ENCODE measurements at regions not wholly inside any gene's neighbourhood (a gene's known extent, or its start where the extent isn't known, plus 50 kb on each side); places are given as distances from the start of the nearest gene placed in this dataset.

GRCh38 chrX:46208225-46208854 is 336.9 kb downstream of the ZNF674 start:
- TF ChIP-seq, protein P1, sequence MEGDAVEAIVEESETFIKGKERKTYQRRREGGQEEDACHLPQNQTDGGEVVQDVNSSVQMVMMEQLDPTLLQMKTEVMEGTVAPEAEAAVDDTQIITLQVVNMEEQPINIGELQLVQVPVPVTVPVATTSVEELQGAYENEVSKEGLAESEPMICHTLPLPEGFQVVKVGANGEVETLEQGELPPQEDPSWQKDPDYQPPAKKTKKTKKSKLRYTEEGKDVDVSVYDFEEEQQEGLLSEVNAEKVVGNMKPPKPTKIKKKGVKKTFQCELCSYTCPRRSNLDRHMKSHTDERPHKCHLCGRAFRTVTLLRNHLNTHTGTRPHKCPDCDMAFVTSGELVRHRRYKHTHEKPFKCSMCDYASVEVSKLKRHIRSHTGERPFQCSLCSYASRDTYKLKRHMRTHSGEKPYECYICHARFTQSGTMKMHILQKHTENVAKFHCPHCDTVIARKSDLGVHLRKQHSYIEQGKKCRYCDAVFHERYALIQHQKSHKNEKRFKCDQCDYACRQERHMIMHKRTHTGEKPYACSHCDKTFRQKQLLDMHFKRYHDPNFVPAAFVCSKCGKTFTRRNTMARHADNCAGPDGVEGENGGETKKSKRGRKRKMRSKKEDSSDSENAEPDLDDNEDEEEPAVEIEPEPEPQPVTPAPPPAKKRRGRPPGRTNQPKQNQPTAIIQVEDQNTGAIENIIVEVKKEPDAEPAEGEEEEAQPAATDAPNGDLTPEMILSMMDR (IDR thresholded peaks at IDR 0.05; ENCODE audit: low read length): no peak
- no peak for TF ChIP-seq EZH2 (IDR thresholded peaks at IDR 0.05; ENCODE audit: borderline replicate concordance, low read length)

Data from OCI-LY1 (cell line).